HEK293 (cell line): ENCODE measurements at regions not wholly inside any gene's neighbourhood (a gene's known extent, or its start where the extent isn't known, plus 50 kb on each side); places are given as distances from the start of the nearest gene placed in this dataset.

Experiments
- KLF16 ChIP-seq: fragments of 450-650 bp; formaldehyde crosslinking; IDR thresholded peaks from 2 replicates; pipeline ENCODE4 v1.5.1; 2017; ENCODE audit warnings: missing biosample characterization, missing genetic modification characterization
- ZBTB8A ChIP-seq: fragments of 450-650 bp; formaldehyde crosslinking; IDR thresholded peaks from 2 replicates; pipeline ENCODE4 v1.5.1; 2016; ENCODE audit warnings: missing biosample characterization, missing genetic modification characterization
- ZNF239 ChIP-seq: fragments of 450-650 bp; formaldehyde crosslinking; IDR thresholded peaks from 2 replicates; pipeline ENCODE4 v1.5.1; 2016; ENCODE audit warnings: missing biosample characterization, missing genetic modification characterization
- ZNF416 ChIP-seq: fragments of 450-650 bp; formaldehyde crosslinking; IDR thresholded peaks from 2 replicates; pipeline ENCODE4 v1.5.1; 2016; ENCODE audit warnings: missing biosample characterization, missing genetic modification characterization
- ZNF473 ChIP-seq: fragments of 450-650 bp; formaldehyde crosslinking; IDR thresholded peaks from 2 replicates; pipeline ENCODE4 v1.5.1; 2017; ENCODE audit warnings: missing biosample characterization, missing genetic modification characterization
- ZNF571 ChIP-seq: fragments of 450-650 bp; formaldehyde crosslinking; IDR thresholded peaks from 2 replicates; pipeline ENCODE4 v1.5.0; 2017; ENCODE audit warnings: missing biosample characterization, missing genetic modification characterization
- ZNF658 ChIP-seq: fragments of 450-650 bp; formaldehyde crosslinking; IDR thresholded peaks from 2 replicates; pipeline ENCODE4; 2016; ENCODE audit warnings: missing biosample characterization, missing genetic modification characterization
- TF ChIP-seq, protein P1 (sequence below): fragments of 450-650 bp; formaldehyde crosslinking; IDR thresholded peaks from 2 replicates; pipeline ENCODE4 v1.5.1; 2016; ENCODE audit warnings: missing biosample characterization, missing genetic modification characterization

DNA sequence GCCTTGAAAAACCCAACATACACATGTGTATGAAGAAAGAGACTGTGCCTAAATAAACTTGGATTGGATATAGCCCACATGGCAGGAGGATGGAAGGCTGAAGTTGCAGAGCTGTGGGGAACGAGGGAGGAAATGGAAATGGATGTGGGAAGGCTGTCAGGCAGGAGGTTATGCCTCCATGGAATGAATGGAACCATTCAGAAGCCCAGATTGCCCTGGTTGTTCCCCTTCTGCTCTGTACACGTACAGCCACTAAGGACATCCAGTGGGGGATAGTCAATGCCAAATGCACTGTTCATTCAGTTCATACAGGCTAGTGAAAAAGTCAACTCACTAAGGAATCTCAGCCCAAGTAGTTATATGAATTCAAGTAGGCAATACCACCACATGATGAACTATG is 463.7 kb downstream of the TNS1 start:
- no peak for TF ChIP-seq ZNF658 (tag by site-specific recombination)
- TF ChIP-seq KLF16 (tag by site-specific recombination) = no peak
- TF ChIP-seq ZBTB8A = no peak
- TF ChIP-seq ZNF473 (tag by site-specific recombination) = no peak
- no peak for TF ChIP-seq ZNF239
- TF ChIP-seq ZNF416 (tag by site-specific recombination) = no peak
- TF ChIP-seq ZNF571 = no peak
- TF ChIP-seq, protein P1, sequence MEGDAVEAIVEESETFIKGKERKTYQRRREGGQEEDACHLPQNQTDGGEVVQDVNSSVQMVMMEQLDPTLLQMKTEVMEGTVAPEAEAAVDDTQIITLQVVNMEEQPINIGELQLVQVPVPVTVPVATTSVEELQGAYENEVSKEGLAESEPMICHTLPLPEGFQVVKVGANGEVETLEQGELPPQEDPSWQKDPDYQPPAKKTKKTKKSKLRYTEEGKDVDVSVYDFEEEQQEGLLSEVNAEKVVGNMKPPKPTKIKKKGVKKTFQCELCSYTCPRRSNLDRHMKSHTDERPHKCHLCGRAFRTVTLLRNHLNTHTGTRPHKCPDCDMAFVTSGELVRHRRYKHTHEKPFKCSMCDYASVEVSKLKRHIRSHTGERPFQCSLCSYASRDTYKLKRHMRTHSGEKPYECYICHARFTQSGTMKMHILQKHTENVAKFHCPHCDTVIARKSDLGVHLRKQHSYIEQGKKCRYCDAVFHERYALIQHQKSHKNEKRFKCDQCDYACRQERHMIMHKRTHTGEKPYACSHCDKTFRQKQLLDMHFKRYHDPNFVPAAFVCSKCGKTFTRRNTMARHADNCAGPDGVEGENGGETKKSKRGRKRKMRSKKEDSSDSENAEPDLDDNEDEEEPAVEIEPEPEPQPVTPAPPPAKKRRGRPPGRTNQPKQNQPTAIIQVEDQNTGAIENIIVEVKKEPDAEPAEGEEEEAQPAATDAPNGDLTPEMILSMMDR = no peak
